K562 (cell line): ENCODE measurements at regions not wholly inside any gene's neighbourhood (a gene's known extent, or its start where the extent isn't known, plus 50 kb on each side); places are given as distances from the start of the nearest gene placed in this dataset.

Source experiments
- ARHGAP35 ChIP-seq: fragments of 450-650 bp; IDR thresholded peaks from 2 replicates; pipeline ENCODE4 v1.6.1; 2018; ENCODE audit not compliant: partially characterized antibody
- BRD9 ChIP-seq: fragments of 450-650 bp; IDR thresholded peaks from 2 replicates; pipeline ENCODE4 v1.6.1; 2018; ENCODE audit warnings: low read depth; ENCODE audit not compliant: partially characterized antibody
- CLOCK ChIP-seq: fragments of 250-450 bp; sonication (Bioruptor Pico); IDR thresholded peaks from 2 replicates; pipeline ENCODE4 v1.4.0; 2020; ENCODE audit warnings: mild to moderate bottlenecking, moderate library complexity, borderline replicate concordance
- DDX20 ChIP-seq: fragments of 450-650 bp; IDR thresholded peaks from 2 replicates; pipeline ENCODE4 v1.6.1; 2016; ENCODE audit warnings: missing genetic modification characterization, low read depth, mild to moderate bottlenecking, missing compliant biosample characterization, moderate library complexity
- HDAC3 ChIP-seq: fragments of 450-650 bp; IDR thresholded peaks from 2 replicates; pipeline ENCODE4 v1.6.1; 2018; ENCODE audit warnings: borderline replicate concordance, mild to moderate bottlenecking, moderate library complexity; ENCODE audit not compliant: partially characterized antibody
- HDAC6 ChIP-seq: IDR thresholded peaks from 2 replicates; pipeline ENCODE4 v1.6.1; 2012; ENCODE audit warnings: low read depth, mild to moderate bottlenecking, control low read depth, inconsistent platforms, low read length, moderate library complexity
- HIVEP1 ChIP-seq: fragments of 250-450 bp; sonication (Bioruptor Pico); IDR thresholded peaks from 2 replicates; pipeline ENCODE4 v1.4.0; 2020; ENCODE audit warnings: mild to moderate bottlenecking
- IFI16 ChIP-seq: fragments of 250-450 bp; sonication (Bioruptor Pico); IDR thresholded peaks from 2 replicates; pipeline ENCODE4 v2.1.2; 2022; ENCODE audit warnings: mild to moderate bottlenecking, inconsistent platforms
- ILK ChIP-seq: fragments of 450-650 bp; IDR thresholded peaks from 2 replicates; pipeline ENCODE4 v1.6.1; 2016; ENCODE audit warnings: missing genetic modification characterization, low read depth, mild to moderate bottlenecking, missing compliant biosample characterization, moderate library complexity, borderline replicate concordance
- JUND ChIP-seq, 2 experiments: IDR thresholded peaks; 2 replicates in 1 of 2; 3 replicates in 1 of 2; pipeline ENCODE4 v1.6.1; 2011; ENCODE audit warnings: borderline replicate concordance in 2 of 2, low read depth in 2 of 2, low read length in 2 of 2, improper control_type of control experiment in 1 of 2, missing biosample characterization in 1 of 2, missing genetic modification characterization in 1 of 2, missing genetic modification reagents in 1 of 2
- KDM2B ChIP-seq: fragments of 250-450 bp; sonication (Bioruptor Pico); IDR thresholded peaks from 2 replicates; pipeline ENCODE4 v1.8.0; 2021; ENCODE audit warnings: mild to moderate bottlenecking, moderate library complexity
- LARP7 ChIP-seq: fragments of 450-650 bp; IDR thresholded peaks from 2 replicates; pipeline ENCODE4 v1.6.1; 2016
- MTF1 ChIP-seq: fragments of 250-450 bp; sonication (Bioruptor Pico); IDR thresholded peaks from 2 replicates; pipeline ENCODE4 v1.9.0; 2021; ENCODE audit warnings: moderate library complexity, mild to moderate bottlenecking, inconsistent platforms, borderline replicate concordance
- MYC ChIP-seq, 2 experiments: fragments of 250-450 bp in 1 of 2; sonication (Bioruptor Pico) in 1 of 2; IDR thresholded peaks; 2 replicates each; pipeline versions ENCODE4 v1.5.1 to v1.6.1; 2012 to 2021; ENCODE audit warnings: low read depth in 2 of 2, borderline replicate concordance in 1 of 2, improper control_type of control experiment in 1 of 2, low read length in 1 of 2, mild to moderate bottlenecking in 1 of 2, moderate library complexity in 1 of 2
- NCOR1 ChIP-seq: fragments of 450-650 bp; IDR thresholded peaks from 2 replicates; pipeline ENCODE4 v1.6.1; 2016; ENCODE audit warnings: mild to moderate bottlenecking, moderate library complexity
- PTTG1 ChIP-seq: fragments of 450-650 bp; IDR thresholded peaks from 2 replicates; pipeline ENCODE4 v1.6.1; 2016; ENCODE audit warnings: low read depth, mild to moderate bottlenecking, missing genetic modification characterization, missing compliant biosample characterization
- SIN3A ChIP-seq, 2 experiments: fragments of 150-350 bp in 1 of 2; IDR thresholded peaks; 2 replicates each; pipeline ENCODE4 v1.6.1; 2011 to 2016; ENCODE audit warnings: borderline replicate concordance in 2 of 2, low read depth in 2 of 2, low read length in 2 of 2, mild to moderate bottlenecking in 2 of 2, moderate library complexity in 2 of 2; ENCODE audit not compliant: control insufficient read depth in 1 of 2
- TBL1XR1 ChIP-seq, 2 experiments: IDR thresholded peaks; 2 replicates each; pipeline ENCODE4 v1.6.1; 2012; ENCODE audit warnings: improper control_type of control experiment in 2 of 2, low read length in 2 of 2, mild to moderate bottlenecking in 1 of 2
- TSC22D4 ChIP-seq: fragments of 450-650 bp; IDR thresholded peaks from 2 replicates; pipeline ENCODE4 v1.6.1; 2016; ENCODE audit warnings: missing genetic modification characterization, missing biosample characterization, control low read depth
- ZNF175 ChIP-seq: fragments of 200-800 bp; sonication (Bioruptor generic); IDR thresholded peaks from 2 replicates; pipeline ENCODE4 v1.6.1; 2016; ENCODE audit warnings: low read depth, mild to moderate bottlenecking, missing genetic modification characterization, missing compliant biosample characterization
- ZNF217 ChIP-seq: sonication (generic); formaldehyde crosslinking; IDR thresholded peaks from 2 replicates; pipeline ENCODE4 v1.8.0; 2022; ENCODE audit warnings: mild to moderate bottlenecking, missing genetic modification reagents
- ZNF449 ChIP-seq: fragments of 250-450 bp; sonication (Bioruptor Pico); IDR thresholded peaks from 2 replicates; pipeline ENCODE4 v1.8.0; 2022; ENCODE audit warnings: moderate library complexity, mild to moderate bottlenecking, inconsistent platforms
- ZSCAN29 ChIP-seq: fragments of 450-650 bp; IDR thresholded peaks from 2 replicates; pipeline ENCODE4 v1.6.1; 2017
- TF ChIP-seq, protein P1 (sequence below): fragments of 250-450 bp; sonication (Bioruptor Pico); IDR thresholded peaks from 2 replicates; pipeline ENCODE4 v1.4.0; 2020; ENCODE audit warnings: mild to moderate bottlenecking, moderate library complexity

- TF ChIP-seq, protein P1, sequence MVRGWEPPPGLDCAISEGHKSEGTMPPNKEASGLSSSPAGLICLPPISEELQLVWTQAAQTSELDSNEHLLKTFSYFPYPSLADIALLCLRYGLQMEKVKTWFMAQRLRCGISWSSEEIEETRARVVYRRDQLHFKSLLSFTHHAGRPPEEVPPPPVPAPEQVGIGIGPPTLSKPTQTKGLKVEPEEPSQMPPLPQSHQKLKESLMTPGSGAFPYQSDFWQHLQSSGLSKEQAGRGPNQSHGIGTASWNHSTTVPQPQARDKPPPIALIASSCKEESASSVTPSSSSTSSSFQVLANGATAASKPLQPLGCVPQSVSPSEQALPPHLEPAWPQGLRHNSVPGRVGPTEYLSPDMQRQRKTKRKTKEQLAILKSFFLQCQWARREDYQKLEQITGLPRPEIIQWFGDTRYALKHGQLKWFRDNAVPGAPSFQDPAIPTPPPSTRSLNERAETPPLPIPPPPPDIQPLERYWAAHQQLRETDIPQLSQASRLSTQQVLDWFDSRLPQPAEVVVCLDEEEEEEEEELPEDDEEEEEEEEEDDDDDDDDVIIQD (CRISPR knock-in tag) = no peak
- TF ChIP-seq TBL1XR1 (IDR thresholded peaks at IDR 0.05; ENCODE audit: low read length in 2 of 2) (no peak), ZNF217 (no peak), PTTG1 (peak; percentile 94), BRD9 (no peak), CLOCK (no peak), HDAC3 (peak; percentile 25), ARHGAP35 (no peak), MYC (IDR thresholded peaks at IDR 0.05; ENCODE audit: low read depth, low read length) (no peak), MYC (CRISPR knock-in tag; IDR thresholded peaks at IDR 0.05; ENCODE audit: borderline replicate concordance, low read depth) (no peak), KDM2B (CRISPR knock-in tag) (no peak), LARP7 (no peak), TSC22D4 (tag) (no peak), MTF1 (CRISPR knock-in tag) (no peak), NCOR1 (no peak), HDAC6 (no peak), DDX20 (tag) (peak; percentile 92), JUND (IDR thresholded peaks at IDR 0.05; ENCODE audit: borderline replicate concordance, low read depth, low read length) (no peak), JUND (tag; IDR thresholded peaks at IDR 0.05; ENCODE audit: borderline replicate concordance, low read depth, low read length) (no peak; the same call in 2 of the 3 replicates), ZSCAN29 (no peak), ZNF175 (CRISPR knock-in tag) (peak; percentile 96), ILK (tag) (peak; percentile 87), ZNF449 (CRISPR knock-in tag) (peak; percentile 83), SIN3A (IDR thresholded peaks at IDR 0.05; ENCODE audit: borderline replicate concordance in 2 of 2, control insufficient read depth in 1 of 2, low read depth in 2 of 2, low read length in 2 of 2) (no peak), IFI16 (CRISPR knock-in tag) (peak; percentile 72; the same call in 1 of the 2 replicates), HIVEP1 (CRISPR knock-in tag) (0 out of 2 replicates have a peak, but pooled peaks have one; percentile 43)
These were observed 72.7 kb upstream of the ZCCHC2 start (continued) for GRCh38 chr18:62450175-62450545.
